SK-N-SH (cell line): ENCODE measurements at regions not wholly inside any gene's neighbourhood (a gene's known extent, or its start where the extent isn't known, plus 50 kb on each side); places are given as distances from the start of the nearest gene placed in this dataset.

Experiments used
- CTCF ChIA-PET: fragments of 300-600, 350-600 bp; formaldehyde crosslinking; extraction: SDS; loops from one replicate; lab custom pipeline; 2021; lab: Yijun Ruan, JAX
- POLR2A ChIA-PET: fragments of 350-600 bp; sonication (Branson Sonifier 250); formaldehyde crosslinking; extraction: SDS; loops from one replicate; lab custom pipeline; 2020; ENCODE audit warnings: antibody characterized with exemption, inconsistent platforms; lab: Yijun Ruan, JAX
- DNase-seq: peaks from one replicate; pipeline ENCODE4 v3.0.0; 2012
- H2AFZ ChIP-seq: fragments of 200-600 bp; sonication (generic); 2 replicates; pipeline ENCODE4 v1.8.1; 2016; ENCODE audit warnings: antibody characterized with exemption, mild to moderate bottlenecking, low read depth
- H3F3A ChIP-seq: fragments of 200-600 bp; sonication (generic); replicated peaks from 2 replicates; pipeline ENCODE3; 2016; ENCODE audit warnings: antibody characterized with exemption, mild to moderate bottlenecking; ENCODE audit not compliant: insufficient read depth
- H3K27ac ChIP-seq, 2 experiments: fragments of 200-500 bp in 1 of 2; fragments of 200-600 bp in 1 of 2; sonication (Bioruptor generic) in 1 of 2; sonication (generic), shearing (Covaris generic) in 1 of 2; 2 replicates each; pipeline versions ENCODE4 v1.5.1 to v1.6.1; 2014 to 2016; ENCODE audit warnings: low read depth in 2 of 2, inconsistent platforms in 1 of 2, low read length in 1 of 2, mild to moderate bottlenecking in 1 of 2, mixed read lengths in 1 of 2
- H3K27me3 ChIP-seq: fragments of 200-600 bp; sonication (generic), shearing (Covaris generic); 2 replicates; pipeline ENCODE4 v1.6.1; 2016; ENCODE audit warnings: mixed run types; ENCODE audit not compliant: insufficient read depth
- H3K36me3 ChIP-seq, 2 experiments: fragments of 200-500 bp in 1 of 2; fragments of 200-600 bp in 1 of 2; sonication (Bioruptor generic) in 1 of 2; sonication (generic) in 1 of 2; replicated peaks in 1 of 2; 2 replicates each; pipeline versions ENCODE3 to v1.5.1; 2014 to 2016; ENCODE audit warnings: low read length in 1 of 2, mild to moderate bottlenecking in 1 of 2; ENCODE audit not compliant: insufficient read depth in 2 of 2, control insufficient read depth in 1 of 2
- H3K4me1 ChIP-seq, 2 experiments: fragments of 200-500 bp in 1 of 2; fragments of 200-600 bp in 1 of 2; sonication (Bioruptor generic) in 1 of 2; sonication (generic), shearing (Covaris generic) in 1 of 2; 2 replicates each; pipeline versions ENCODE4 v1.5.1 to v1.6.1; 2014 to 2016; ENCODE audit warnings: low read depth in 1 of 2, low read length in 1 of 2, mixed run types in 1 of 2; ENCODE audit not compliant: insufficient read depth in 2 of 2, control insufficient read depth in 1 of 2
- H3K4me2 ChIP-seq: fragments of 200-600 bp; sonication (generic), shearing (Covaris generic); 2 replicates; pipeline ENCODE4 v1.6.1; 2017; ENCODE audit warnings: mixed run types
- H3K4me3 ChIP-seq, 2 experiments: fragments of 200-500 bp in 1 of 2; fragments of 200-600 bp in 1 of 2; sonication (Bioruptor generic) in 1 of 2; sonication (generic), shearing (Covaris generic) in 1 of 2; 2 replicates each; pipeline versions ENCODE4 v1.5.1 to v1.8.1; 2014 to 2016; ENCODE audit warnings: low read depth in 2 of 2, inconsistent platforms in 1 of 2, low read length in 1 of 2, mild to moderate bottlenecking in 1 of 2, mixed read lengths in 1 of 2, moderate library complexity in 1 of 2
- H3K79me2 ChIP-seq: fragments of 200-600 bp; sonication (generic); 2 replicates; pipeline ENCODE4 v1.8.1; 2017; ENCODE audit warnings: mild to moderate bottlenecking; ENCODE audit not compliant: insufficient read depth
- H3K9ac ChIP-seq: fragments of 200-600 bp; sonication (generic); 2 replicates; pipeline ENCODE4 v1.6.1; 2017; ENCODE audit warnings: mixed run types
- H3K9me2 ChIP-seq: fragments of 200-600 bp; sonication (generic); 2 replicates; pipeline ENCODE4 v1.6.1; 2017; ENCODE audit warnings: mixed run types
- H3K9me3 ChIP-seq: fragments of 200-600 bp; sonication (generic); 2 replicates; pipeline ENCODE4 v1.6.1; 2017; ENCODE audit warnings: mixed run types, mild to moderate bottlenecking, moderate library complexity
- H4K20me1 ChIP-seq: fragments of 200-600 bp; sonication (generic); 2 replicates; pipeline ENCODE4 v1.6.1; 2017; ENCODE audit warnings: mild to moderate bottlenecking, mixed run types; ENCODE audit not compliant: insufficient read depth
- EZH2phosphoT487 ChIP-seq: fragments of 200-600 bp; sonication (generic); IDR thresholded peaks from 2 replicates; pipeline ENCODE4 v1.6.1; 2017; ENCODE audit warnings: low read depth, mixed run types, mild to moderate bottlenecking, antibody characterized with exemption, moderate library complexity, borderline replicate concordance
- FOXJ3 ChIP-seq: sonication (generic); formaldehyde crosslinking; IDR thresholded peaks from 2 replicates; pipeline ENCODE4 v1.5.1; 2020; ENCODE audit warnings: mild to moderate bottlenecking, missing genetic modification reagents
- IRF3 ChIP-seq: fragments of 150-350 bp; IDR thresholded peaks from 2 replicates; pipeline ENCODE4 v1.6.1; 2016; ENCODE audit warnings: mild to moderate bottlenecking, low read depth, low read length
- MXI1 ChIP-seq: IDR thresholded peaks from 2 replicates; pipeline ENCODE4 v1.6.1; 2012; ENCODE audit warnings: mild to moderate bottlenecking, low read depth, low read length, improper control_type of control experiment
- NFIC ChIP-seq: IDR thresholded peaks from 2 replicates; pipeline ENCODE4 v1.4.0; 2012; ENCODE audit warnings: borderline replicate concordance
- RAD21 ChIP-seq: IDR thresholded peaks from 2 replicates; pipeline ENCODE4 v1.6.1; 2012; ENCODE audit warnings: mild to moderate bottlenecking, low read length
- RCOR1 ChIP-seq: fragments of 150-350 bp; IDR thresholded peaks from 2 replicates; pipeline ENCODE4 v1.6.1; 2017; ENCODE audit warnings: antibody characterized with exemption, low read length
- RFX5 ChIP-seq: IDR thresholded peaks from 2 replicates; pipeline ENCODE4 v1.6.1; 2012; ENCODE audit warnings: mild to moderate bottlenecking, improper control_type of control experiment, low read length
- TCF12 ChIP-seq: IDR thresholded peaks from 2 replicates; pipeline ENCODE4 v1.4.0; 2012
- WGBS: methylation state at CpG from one replicate; pipeline ENCODE4 v1.1.6; 2017; ENCODE audit warnings: low lambda C conversion rate; 5-methylcytosine and 5-hydroxymethylcytosine counted together

- Histone ChIP-seq H4K20me1 (no peaks in the 10 kb centered on the region), H3K4me1 (no peaks in the 10 kb centered on the region), H2AFZ (no peak overlapping the region), H3K4me2 (no peak overlapping the region), H3K27me3 (no peaks in the 10 kb centered on the region), H3K27ac (no peak overlapping the region), H3F3A (no peaks in the 10 kb centered on the region), H3K4me3 (no peak overlapping the region), H3K9ac (no peak overlapping the region), H3K9me3 (no peaks in the 10 kb centered on the region), H3K9me2 (no peaks in the 10 kb centered on the region), H3K36me3 (no peaks in the 10 kb centered on the region), H3K79me2 (no peaks in the 10 kb centered on the region)
- CTCF ChIA-PET: no interaction called here
- DNase-seq: no peak
- TF ChIP-seq RCOR1 (no peak), RAD21 (peak; percentile 49; the same call in 1 of the 2 replicates)
- POLR2A ChIA-PET: no interaction called here
These were observed 1077.6 kb downstream of the FAM133A start for GRCh38 chrX:94751611-94752010.

- no peak overlapping the region for H3K4me3 ChIP-seq
- TF ChIP-seq FOXJ3 (CRISPR knock-in tag): no peak
- TF ChIP-seq MXI1: no peak
- TF ChIP-seq EZH2phosphoT487: no peak
- ChIA-PET CTCF (no interaction called here), POLR2A (no interaction called here)
- no peaks in the 10 kb centered on the region for H4K20me1 ChIP-seq
- no peaks in the 10 kb centered on the region for H3K36me3 ChIP-seq
- no peak for DNase-seq
- no peaks in the 10 kb centered on the region for H3K27me3 ChIP-seq
- no peaks in the 10 kb centered on the region for H3K79me2 ChIP-seq
- H3K4me1 ChIP-seq: no peaks in the 10 kb centered on the region
- no peak overlapping the region for H3K9ac ChIP-seq
- H3K4me2 ChIP-seq: no peak overlapping the region
- H3K9me3 ChIP-seq: no peaks in the 10 kb centered on the region
- no peaks in the 10 kb centered on the region for H3K9me2 ChIP-seq
- 33% methylated on average over 3 of the region's 3 CpGs for WGBS
- H3F3A ChIP-seq: no peaks in the 10 kb centered on the region
- H3K27ac ChIP-seq: no peak overlapping the region
- H2AFZ ChIP-seq: no peak overlapping the region
These were observed 1078.6 kb downstream of the FAM133A start for GRCh38 chrX:94752434-94753169.

GRCh38 chrX:94758130-94758529 is 1084.1 kb downstream of the FAM133A start:
- no peaks in the 10 kb centered on the region for H3K9me3 ChIP-seq
- H3K36me3 ChIP-seq: no peaks in the 10 kb centered on the region
- CTCF ChIA-PET: no interaction called here
- H3K9me2 ChIP-seq: no peaks in the 10 kb centered on the region
- H3K79me2 ChIP-seq: no peaks in the 10 kb centered on the region
- POLR2A ChIA-PET: no interaction called here
- TF ChIP-seq RAD21 (no peak), IRF3 (no peak), TCF12 (no peak), NFIC (no peak), FOXJ3 (CRISPR knock-in tag) (no peak), RFX5 (no peak)
- 0% methylated on average over 1 of the region's 1 CpG for WGBS
- H3K27me3 ChIP-seq: no peaks in the 10 kb centered on the region
- no peak overlapping the region for H2AFZ ChIP-seq
- H3F3A ChIP-seq: no peaks in the 10 kb centered on the region
- no peak overlapping the region for H3K4me3 ChIP-seq
- H3K27ac ChIP-seq: no peak overlapping the region
- no peaks in the 10 kb centered on the region for H4K20me1 ChIP-seq
- H3K9ac ChIP-seq: no peak overlapping the region
- H3K4me2 ChIP-seq: no peak overlapping the region
- H3K4me1 ChIP-seq: no peaks in the 10 kb centered on the region
- DNase-seq: no peak
